HG02970 (cell line): ENCODE measurements at regions not wholly inside any gene's neighbourhood (a gene's known extent, or its start where the extent isn't known, plus 50 kb on each side); places are given as distances from the start of the nearest gene placed in this dataset.

ENCODE experiments used
- ATAC-seq: cut with Tn5 transposase; IDR thresholded peaks from one replicate; pipeline ENCODE4 v1.9.1; 2021; ENCODE audit warnings: mild to moderate bottlenecking, moderate library complexity, moderate number of reproducible peaks; ENCODE audit not compliant: unreplicated experiment, low FRiP score

DNA sequence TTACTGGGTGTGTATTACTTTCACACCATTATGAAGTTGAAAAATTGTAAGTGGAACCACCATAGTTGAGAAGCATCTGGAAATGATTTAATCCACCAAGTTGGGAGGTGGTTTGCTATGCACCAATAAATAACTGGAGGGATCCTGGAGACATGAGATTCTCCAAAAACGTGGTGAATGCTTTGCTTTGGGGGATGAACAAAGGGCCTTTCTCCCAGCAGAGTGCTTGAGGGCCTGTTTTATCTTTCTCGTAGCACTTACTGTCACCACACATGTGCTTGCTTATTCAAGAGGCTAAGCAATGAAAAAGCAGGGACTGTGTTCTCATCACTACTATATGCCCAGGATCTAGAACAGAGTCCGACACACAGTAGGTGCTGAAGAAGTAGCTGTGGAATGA lies 371.1 kb downstream of the DHX35 start:
- no peak for ATAC-seq

DNA sequence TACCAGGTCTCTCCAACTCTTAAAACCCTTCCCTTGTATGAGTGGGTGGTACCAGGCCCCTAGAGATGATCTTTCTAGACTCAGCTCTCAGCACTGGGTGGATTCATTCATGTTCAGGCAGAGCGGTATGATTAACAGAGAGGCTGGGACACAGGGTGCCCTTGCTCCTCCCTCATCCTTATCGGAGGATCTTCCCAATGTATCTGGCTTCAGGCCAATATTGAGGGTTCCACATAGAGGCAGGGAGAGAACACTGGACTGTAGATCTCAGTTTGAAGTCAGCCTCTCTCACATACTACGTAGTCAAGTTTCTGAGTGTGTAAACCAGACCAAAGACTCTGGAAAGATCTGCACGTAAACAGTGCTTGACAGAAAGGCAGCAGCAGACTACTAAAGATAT lies 366.2 kb downstream of the DHX35 start:
- ATAC-seq = no peak

DNA sequence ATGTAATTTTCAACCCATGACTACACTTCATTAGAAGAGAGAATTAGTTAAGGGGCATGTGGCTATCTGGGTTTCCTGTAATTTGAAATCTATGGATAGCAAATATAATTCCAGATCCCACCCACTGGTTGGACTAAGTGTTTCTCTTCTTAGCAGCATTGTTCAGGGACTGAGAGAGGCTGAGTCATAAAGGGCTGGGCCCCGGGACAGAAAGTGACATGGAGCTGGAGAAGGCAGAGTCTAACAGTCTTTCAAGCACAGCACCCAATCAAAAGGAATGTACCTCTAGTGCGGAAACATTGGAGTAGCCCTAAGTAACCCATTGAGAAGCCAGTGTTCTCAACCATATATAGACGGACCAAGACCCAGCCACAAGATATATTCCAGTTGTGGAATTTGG lies 363.9 kb downstream of the DHX35 start:
- no peak for ATAC-seq

DNA sequence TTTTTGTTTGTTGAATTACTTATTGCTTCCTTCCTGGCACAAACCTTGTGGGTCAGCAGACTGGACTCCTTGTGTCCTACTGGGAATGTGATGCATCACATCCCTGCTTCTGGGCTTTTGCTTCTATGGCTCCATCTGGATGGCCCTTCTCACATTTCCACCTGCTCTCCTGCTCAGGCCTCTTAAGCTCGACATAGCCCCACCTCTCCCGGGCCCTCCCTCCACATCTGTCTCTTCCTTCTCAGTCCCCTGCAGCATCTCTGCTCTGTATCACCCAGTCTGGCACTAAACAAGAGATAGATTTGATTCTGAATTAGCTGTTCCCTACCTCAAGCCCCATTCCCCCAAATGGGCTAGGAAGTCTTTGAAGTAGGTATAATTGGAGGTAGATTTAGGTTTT lies 356.8 kb downstream of the DHX35 start:
- ATAC-seq = no peak

DNA sequence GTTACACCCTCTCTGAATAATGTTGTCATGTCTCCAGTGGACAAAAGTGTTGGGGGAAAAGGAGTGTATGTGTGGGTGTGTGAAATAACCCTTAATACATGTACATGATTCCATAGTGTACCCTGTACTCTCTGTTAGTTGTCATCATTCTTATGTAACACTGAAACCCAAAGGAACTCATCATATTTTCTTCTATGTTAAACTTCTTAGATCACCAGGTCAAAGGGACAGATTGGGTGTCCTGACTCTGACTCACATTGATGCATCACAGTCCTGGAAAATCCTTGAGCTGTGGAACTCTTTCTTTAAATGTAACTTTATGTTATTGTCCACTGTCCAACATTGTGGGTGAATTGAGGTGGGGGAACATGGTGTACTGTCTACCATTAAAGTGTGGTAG lies 350.5 kb downstream of the DHX35 start:
- ATAC-seq = no peak

DNA sequence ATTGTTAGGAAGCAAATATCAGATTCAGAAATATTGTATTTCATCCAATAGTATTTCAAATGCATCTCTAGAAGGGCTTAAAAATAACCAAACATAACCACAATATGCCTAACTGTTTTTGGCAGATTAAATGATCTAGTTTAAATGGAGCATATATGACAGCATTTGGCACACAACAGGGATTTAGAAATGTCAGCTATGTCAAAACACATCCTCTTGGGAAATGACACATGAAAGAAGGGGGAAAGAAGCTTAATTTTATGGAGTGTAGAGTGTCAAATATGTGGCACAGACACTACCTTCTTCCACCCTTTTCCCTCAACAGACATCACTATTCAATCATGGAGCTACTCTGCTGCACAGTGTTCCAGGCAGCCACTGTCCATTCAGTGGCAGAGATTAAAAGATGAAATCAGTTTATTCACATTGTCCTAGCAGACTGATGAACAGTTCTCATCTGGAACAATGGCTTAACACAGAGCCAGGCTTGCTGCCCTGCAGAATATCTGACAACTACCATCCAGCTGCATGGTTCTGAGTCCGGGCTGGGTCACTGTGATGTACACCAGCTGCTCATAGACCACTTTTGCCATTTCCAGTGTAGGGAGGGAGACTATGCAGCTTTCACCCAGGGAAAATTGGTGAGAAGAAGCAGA lies 349.8 kb downstream of the DHX35 start:
- no peak for ATAC-seq

DNA sequence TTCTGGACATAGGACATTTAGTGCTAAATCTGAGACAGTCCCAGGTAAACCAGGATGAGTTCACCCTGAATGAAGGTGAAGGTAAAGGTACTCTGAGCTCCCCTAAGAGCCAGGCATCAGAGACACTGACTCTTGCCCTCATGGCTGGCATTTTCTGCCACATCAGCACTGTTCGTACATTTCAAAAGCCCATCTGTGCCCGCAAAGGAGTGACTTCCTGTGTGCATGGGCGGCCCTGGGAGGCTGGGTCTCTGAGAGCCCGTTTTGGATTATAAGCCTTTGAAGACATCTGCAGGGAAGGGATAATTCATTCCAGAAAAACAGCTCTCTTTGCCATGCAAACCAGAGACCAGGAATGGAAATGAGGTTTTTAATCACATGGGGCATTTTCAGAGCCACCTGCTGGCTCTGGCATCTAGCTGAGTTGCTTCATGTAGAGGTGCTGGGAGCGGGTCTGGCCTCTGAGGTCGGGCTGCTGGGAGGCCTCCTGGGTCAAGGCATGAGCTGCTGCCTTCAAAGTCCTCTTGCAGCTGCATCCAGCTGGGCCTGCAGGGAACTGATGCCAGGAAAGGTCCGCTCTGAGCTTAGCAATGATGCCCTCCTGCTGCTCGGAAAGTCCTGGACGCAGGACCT lies 348.3 kb downstream of the DHX35 start:
- no peak for ATAC-seq

DNA sequence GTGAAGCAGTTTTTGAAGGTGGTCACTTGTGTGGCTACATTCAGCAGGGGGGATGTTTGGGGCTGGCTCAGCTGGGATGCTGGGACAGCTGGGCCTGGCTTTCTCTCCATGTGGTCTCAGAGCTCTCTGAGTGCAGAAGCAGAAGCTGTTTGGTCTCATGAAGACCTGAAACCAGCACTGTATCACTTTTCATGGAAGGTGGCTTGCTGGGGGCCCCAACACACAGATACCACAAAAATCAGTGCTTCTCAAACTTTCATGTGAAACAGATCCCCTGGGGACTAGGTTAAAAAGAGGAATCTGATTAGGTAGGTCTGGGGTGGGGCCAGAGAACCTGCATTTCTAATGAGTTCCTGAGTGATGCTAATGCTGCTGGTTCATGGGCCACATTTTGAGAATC lies 347.3 kb downstream of the DHX35 start:
- no peak for ATAC-seq

DNA sequence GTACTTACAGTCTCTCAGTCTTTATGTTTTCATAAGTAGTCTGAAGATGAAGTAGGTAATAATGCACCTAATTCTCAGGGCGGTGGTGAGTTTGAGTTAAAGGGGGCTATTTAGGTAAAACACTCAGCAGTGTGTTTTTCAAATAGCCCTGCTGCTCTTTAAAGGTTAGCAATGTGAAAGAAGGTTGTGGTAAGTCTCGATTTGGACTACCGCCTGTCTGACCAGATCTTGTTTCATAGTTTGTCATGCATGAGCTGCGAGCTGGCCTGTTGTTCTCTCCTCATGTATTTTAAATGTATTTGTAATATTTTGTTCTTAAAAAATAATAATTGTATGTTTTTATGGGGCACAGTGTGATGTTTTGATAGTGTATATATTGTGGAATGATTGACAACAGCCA lies 340.2 kb downstream of the DHX35 start:
- no peak for ATAC-seq

DNA sequence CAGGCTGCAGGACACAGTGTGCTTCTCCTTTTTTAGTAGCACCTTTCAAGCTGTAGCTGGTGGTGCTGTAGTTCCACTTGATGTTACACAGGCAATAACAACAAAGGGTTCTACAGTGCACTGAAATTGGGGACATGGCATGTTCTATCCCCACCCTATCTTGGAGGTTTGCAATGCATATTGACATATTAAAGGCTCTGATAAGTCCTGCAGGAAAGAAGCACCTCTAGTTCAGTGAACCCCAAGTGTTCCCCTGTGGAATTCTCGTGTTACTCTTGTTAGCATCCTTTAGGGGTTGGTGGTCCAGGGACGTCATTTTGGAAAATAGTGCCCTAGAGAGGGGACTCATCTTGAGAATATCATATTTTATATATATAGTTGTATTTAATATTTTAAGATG lies 337.6 kb downstream of the DHX35 start:
- no peak for ATAC-seq

DNA sequence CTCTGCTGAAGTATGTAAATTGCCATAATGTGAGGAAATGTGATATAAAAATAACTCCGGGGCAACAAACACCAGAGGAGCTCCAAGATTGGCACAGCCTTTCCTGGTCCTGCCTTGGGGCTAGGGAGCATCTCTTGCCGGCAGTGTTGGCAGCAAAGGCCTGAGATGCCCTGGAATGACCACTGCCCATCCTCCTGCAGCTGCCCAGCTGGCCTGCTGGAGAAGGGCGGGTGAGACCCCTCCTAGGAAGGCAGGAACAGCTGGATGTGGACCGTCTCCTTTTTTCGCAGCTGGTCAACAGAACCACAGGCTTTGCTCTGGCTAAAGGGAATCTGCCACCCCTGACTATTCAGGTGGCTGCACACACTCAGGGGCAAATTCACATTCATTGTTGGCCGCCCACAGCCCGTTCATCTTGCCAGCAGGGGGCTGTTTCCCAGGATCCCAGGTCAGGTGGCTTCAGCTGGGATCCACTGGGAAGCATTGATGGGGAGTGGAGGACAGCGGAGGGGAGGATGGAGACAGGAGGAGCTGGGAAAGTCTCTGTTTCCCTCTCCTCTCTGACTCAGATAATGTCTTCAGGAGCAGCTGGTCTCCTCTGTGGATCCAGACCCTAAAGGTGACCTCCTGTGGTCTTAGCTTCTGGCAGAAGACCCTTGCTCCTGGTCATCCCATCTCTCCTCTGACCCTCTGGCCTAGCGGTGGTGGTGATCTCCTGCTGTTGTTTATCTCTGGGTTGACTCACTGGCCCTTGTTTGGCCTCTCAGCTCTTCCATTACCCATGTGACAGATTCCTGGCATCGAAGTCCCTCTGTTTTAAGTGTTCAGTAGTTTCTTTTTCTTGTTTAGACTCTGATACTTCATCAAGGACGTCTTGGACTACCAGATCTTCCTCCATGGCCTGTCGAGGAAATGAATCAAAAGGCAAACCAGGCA lies 336.7 kb downstream of the DHX35 start:
- no peak for ATAC-seq

DNA sequence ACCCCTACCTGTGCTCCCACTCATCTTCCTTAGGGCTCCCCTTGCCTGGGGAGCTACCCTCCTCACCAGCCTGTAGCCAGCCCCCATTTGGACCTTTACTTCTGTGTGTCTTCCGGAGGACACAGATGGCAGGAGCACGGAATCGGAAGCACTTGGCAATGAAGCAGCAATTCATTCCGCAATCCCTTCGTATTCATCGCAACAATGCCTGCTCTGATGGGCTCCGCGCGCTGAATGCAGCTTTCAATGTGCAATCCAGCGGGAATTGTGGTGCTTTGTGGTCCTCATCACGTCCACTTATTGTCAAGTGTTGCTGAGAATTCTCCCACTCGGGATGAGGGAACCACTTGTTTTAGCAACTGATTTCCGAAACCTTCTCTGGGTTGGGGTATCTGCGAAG lies 336.0 kb downstream of the DHX35 start:
- no peak for ATAC-seq

DNA sequence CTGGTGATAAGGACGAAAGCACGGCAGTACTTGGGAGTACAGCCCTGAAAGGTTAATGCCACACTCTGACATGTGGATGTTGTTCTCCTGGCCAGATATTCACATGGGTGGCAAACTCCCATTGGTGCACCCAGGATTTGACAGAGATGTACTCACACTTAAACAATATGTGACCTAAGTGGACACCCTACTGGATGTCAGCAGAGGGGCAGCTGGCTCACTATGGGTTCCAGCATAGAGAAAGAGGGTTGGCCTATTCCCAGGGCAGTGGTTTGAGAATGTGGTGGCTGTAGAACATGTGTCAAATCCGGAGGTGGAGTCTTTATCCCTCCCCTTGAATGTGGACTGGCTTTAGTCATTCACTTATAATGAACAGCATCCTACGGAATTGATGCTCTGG lies 333.2 kb downstream of the DHX35 start:
- no peak for ATAC-seq

DNA sequence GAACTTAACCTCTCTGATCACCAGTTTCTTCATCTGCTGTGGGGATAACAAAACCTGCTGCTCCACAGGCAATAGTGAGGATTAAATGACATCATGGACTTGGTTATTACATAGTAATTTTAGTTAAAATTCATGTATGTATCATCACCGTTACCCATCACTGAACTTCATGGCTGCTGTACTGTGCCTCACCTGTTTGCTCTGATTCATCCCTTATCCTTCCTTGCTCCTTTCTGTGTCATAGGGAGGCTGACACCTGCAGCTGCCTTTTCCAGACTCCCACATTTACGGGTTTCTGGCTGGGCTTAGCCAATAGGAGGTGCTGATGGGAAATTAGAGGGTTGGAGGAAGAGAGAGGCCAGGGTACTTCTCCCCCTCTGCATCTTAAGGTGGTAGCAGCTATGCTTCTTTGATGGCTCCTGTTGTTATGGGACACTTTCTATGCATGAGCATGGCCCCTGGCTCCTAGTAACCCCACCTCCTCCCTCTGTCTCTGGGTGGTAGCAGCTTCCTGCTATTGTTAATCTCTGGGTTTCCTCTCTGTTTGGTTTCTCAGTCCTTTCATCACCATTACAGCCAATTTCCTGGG lies 332.1 kb downstream of the DHX35 start:
- ATAC-seq = no peak

DNA sequence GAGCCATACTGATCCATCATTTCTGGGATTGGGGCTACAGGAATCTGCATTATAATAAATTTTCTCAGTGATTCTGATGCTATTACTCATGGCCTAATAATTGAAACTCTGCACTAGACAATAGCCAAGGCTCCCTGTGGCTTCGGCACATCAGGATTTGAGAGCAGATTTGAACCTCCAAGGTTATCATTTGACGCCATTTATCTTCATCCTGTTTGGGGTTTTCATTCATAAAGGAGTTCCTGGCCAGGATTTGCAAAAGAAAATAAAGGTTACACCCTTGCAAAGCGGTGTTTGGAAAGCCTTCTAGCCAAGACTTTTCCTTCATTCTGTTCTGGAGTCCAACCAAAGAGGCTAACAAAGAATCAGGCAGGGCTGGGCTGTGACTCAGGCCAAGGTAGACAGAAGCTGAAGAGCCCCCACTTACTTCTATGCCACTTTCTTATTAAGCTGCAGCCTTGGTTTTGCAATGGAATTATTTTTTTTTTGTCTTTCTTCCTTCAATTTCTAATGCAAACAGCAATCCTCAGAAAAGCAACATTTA lies 330.1 kb downstream of the DHX35 start:
- ATAC-seq = no peak

DNA sequence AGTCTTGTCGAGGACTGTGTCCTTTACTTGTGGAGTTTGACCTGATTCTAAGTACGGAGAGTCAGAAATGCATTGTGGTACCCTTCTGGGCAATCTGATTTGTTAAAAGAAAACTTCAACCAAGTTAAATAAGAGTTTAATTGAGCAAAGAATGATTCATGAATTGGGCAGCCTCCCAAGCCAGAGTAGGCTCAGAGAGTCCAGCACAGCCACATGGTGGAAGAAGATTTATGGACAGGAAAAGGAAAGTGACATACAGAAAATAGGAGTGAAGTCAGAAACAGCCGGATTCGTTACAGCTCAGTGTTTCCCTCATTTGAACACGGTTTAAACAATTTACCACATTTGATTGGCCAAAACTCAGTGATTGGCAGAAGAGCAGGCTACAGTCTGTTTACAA lies 329.2 kb downstream of the DHX35 start:
- ATAC-seq = no peak

DNA sequence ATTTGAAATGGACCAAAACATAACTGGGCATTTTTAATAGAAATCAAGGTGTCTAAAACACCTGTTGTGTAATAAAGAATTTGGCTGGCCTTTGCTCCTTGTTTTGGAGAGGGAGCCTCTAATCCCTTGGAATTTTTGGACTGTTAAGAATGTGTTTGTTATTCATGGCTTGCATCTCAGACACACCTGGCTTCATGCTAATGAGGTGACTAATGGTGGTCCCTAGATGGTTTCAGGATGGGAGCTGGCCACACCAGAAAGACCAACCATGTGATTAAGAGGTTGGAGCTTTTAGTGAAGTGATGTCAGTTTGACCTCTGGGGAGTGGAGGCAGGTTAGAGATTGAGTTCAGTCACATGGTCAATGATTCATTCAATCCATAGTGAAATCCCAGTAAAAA lies 328.4 kb downstream of the DHX35 start:
- ATAC-seq = no peak

DNA sequence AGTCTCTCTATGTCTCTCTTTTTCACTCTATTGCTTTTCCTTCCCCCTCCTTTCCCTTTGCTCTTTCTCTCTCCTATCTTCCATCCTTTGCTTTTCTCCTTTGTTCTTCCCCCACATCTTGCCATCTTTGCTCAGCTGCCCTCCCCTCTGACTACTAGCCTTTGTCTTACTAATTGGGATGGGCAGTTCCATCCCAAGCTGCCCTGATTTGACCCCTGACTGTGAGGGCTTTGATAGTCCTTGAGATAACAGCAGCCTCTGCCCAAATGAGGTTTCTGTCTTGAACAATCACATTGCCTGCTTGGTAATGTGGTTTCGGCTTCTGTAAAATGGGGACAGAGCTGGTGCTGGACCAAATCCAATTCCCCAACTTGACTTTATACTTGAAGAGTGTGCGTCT lies 327.7 kb downstream of the DHX35 start:
- ATAC-seq = no peak

DNA sequence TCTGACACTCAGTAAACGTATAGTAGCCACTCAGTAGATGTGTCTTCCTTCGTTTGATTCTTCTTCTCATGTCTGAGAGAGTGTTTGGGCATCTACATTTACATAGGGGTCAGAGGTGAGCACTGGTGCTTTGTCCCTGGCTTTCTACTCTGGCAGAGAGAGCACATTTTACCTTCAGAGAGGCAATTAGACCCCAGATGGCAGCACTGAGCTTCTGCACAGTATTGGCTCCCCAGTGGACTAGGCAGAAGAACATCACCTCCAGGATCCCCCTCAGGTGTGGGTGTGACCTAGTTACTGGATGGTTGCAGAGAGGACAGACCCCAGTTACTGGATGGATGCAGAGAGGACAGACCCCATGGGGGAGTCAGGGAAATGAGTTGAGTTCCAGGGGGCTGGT lies 327.2 kb downstream of the DHX35 start:
- no peak for ATAC-seq

DNA sequence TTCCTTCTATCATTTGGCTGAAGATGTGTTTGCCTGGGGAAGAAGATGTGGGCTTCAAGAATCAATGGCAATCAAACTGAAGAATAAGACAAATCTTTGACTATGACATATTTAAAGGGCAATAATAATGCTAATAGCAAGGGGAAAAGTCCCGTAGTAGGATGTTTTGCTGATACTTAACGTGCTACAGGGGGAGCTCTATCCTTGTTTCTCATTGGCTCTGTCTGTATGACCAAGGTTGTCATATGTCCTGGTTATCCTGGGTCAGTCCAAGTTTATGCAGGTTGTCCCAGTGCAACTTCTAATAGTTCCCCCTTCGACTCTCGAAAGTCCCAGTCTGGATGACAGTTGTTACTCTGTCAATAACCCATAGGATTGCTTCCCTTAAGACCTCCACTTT lies 321.3 kb downstream of the DHX35 start:
- no peak for ATAC-seq

DNA sequence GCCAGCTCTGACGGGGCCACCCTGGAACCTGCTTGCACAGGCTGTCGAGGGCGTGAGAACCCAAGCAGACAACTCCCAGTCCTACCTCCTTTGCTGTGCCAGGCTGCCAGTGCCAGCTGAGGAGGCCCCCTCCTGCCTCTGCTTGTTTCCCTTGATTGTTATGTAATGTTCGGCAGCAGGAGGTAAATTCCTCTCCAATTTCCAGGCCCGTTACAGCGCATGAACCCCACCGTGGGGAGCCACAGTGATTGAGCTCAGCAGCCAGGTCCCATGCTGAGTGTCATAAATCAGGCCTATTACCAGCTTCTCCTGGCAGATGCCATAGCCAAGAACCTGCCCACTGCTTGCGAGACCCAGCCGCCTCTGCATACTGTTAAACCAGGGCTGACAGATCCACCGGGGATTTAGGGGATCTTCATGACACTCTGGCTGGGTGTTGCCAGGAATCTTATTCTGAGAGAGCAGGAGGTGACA lies 320.5 kb downstream of the DHX35 start:
- ATAC-seq = no peak
